OCI-LY7 (cell line): ENCODE measurements at regions not wholly inside any gene's neighbourhood (a gene's known extent, or its start where the extent isn't known, plus 50 kb on each side); places are given as distances from the start of the nearest gene placed in this dataset.

Experiments used
- EZH2phosphoT487 ChIP-seq: fragments of 200-600 bp; sonication (generic); IDR thresholded peaks from 2 replicates; pipeline ENCODE4 v1.6.1; 2018; ENCODE audit warnings: low read depth, borderline replicate concordance, mild to moderate bottlenecking, mixed run types, antibody characterized with exemption, low read length, moderate library complexity, mixed read lengths
- TF ChIP-seq, protein P1 (sequence below): fragments of 200-600 bp; sonication (generic); conservative IDR thresholded peaks from 2 replicates; pipeline ENCODE4 v1.5.1; 2014; ENCODE audit warnings: mild to moderate bottlenecking, antibody characterized with exemption, low read length, moderate library complexity, mixed read lengths

- TF ChIP-seq, protein P1, sequence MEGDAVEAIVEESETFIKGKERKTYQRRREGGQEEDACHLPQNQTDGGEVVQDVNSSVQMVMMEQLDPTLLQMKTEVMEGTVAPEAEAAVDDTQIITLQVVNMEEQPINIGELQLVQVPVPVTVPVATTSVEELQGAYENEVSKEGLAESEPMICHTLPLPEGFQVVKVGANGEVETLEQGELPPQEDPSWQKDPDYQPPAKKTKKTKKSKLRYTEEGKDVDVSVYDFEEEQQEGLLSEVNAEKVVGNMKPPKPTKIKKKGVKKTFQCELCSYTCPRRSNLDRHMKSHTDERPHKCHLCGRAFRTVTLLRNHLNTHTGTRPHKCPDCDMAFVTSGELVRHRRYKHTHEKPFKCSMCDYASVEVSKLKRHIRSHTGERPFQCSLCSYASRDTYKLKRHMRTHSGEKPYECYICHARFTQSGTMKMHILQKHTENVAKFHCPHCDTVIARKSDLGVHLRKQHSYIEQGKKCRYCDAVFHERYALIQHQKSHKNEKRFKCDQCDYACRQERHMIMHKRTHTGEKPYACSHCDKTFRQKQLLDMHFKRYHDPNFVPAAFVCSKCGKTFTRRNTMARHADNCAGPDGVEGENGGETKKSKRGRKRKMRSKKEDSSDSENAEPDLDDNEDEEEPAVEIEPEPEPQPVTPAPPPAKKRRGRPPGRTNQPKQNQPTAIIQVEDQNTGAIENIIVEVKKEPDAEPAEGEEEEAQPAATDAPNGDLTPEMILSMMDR = no peak
- TF ChIP-seq EZH2phosphoT487 = no peak
Measured at GRCh38 chr20:53763707-53764414, 170.2 kb upstream of the ZNF217 start.
